GM23248 (cell line): ENCODE measurements at regions not wholly inside any gene's neighbourhood (a gene's known extent, or its start where the extent isn't known, plus 50 kb on each side); places are given as distances from the start of the nearest gene placed in this dataset.

Source experiments
- DNase-seq: peaks from one replicate; pipeline ENCODE4 v3.0.0-alpha.2; 2015
- H2AFZ ChIP-seq: fragments of 200-600 bp; sonication (generic); 2 replicates; pipeline ENCODE4 v1.6.1; 2016; ENCODE audit warnings: antibody characterized with exemption
- H3F3A ChIP-seq: fragments of 200-600 bp; sonication (generic); 2 replicates; pipeline ENCODE4 v1.6.1; 2016; ENCODE audit warnings: mild to moderate bottlenecking, antibody characterized with exemption, mixed run types; ENCODE audit not compliant: insufficient read depth
- H3K27ac ChIP-seq: fragments of 200-600 bp; sonication (generic); 2 replicates; pipeline ENCODE4 v1.5.1; 2016; ENCODE audit warnings: mild to moderate bottlenecking
- H3K27me3 ChIP-seq: fragments of 200-600 bp; sonication (generic); replicated peaks from 2 replicates; pipeline ENCODE4 v1.6.1; 2016; ENCODE audit warnings: mild to moderate bottlenecking; ENCODE audit not compliant: insufficient read depth
- H3K36me3 ChIP-seq: fragments of 200-600 bp; sonication (generic); 2 replicates; pipeline ENCODE4 v1.6.1; 2016; ENCODE audit warnings: low read depth, mild to moderate bottlenecking
- H3K4me1 ChIP-seq: fragments of 200-600 bp; sonication (generic); 2 replicates; pipeline ENCODE4 v1.6.1; 2016; ENCODE audit warnings: mild to moderate bottlenecking; ENCODE audit not compliant: insufficient read depth
- H3K4me2 ChIP-seq: fragments of 200-600 bp; sonication (generic); one replicate; pipeline ENCODE4 v1.6.1; 2016; ENCODE audit warnings: mild to moderate bottlenecking; ENCODE audit not compliant: unreplicated experiment
- H3K4me3 ChIP-seq: fragments of 200-600 bp; sonication (generic); 2 replicates; pipeline ENCODE4 v1.5.1; 2016; ENCODE audit warnings: mild to moderate bottlenecking
- H3K79me2 ChIP-seq: fragments of 200-600 bp; sonication (generic); 2 replicates; pipeline ENCODE4 v1.6.1; 2016; ENCODE audit warnings: mild to moderate bottlenecking; ENCODE audit not compliant: insufficient read depth
- H3K9ac ChIP-seq: fragments of 200-600 bp; sonication (generic); 2 replicates; pipeline ENCODE4 v1.6.1; 2016; ENCODE audit warnings: mild to moderate bottlenecking
- H3K9me2 ChIP-seq: fragments of 200-600 bp; sonication (generic); 2 replicates; pipeline ENCODE4 v1.6.1; 2016; ENCODE audit warnings: mixed run types, mild to moderate bottlenecking, moderate library complexity; ENCODE audit not compliant: insufficient read depth
- H3K9me3 ChIP-seq: fragments of 200-600 bp; sonication (generic); one replicate; pipeline ENCODE4 v1.6.1; 2017; ENCODE audit warnings: low read depth
- H4K20me1 ChIP-seq: fragments of 200-600 bp; sonication (generic); 2 replicates; pipeline ENCODE4 v1.6.0; 2016; ENCODE audit not compliant: insufficient read depth
- EZH2 ChIP-seq: fragments of 200-600 bp; sonication (generic); IDR thresholded peaks from 2 replicates; pipeline ENCODE4 v1.6.1; 2018; ENCODE audit warnings: antibody characterized with exemption, mild to moderate bottlenecking; ENCODE audit not compliant: insufficient read depth, poor library complexity, severe bottlenecking
- EZH2phosphoT487 ChIP-seq: fragments of 200-600 bp; sonication (generic); IDR thresholded peaks from 2 replicates; pipeline ENCODE4 v1.6.1; 2018; ENCODE audit warnings: antibody characterized with exemption, moderate library complexity, mild to moderate bottlenecking, low read depth; ENCODE audit not compliant: insufficient read depth
- WGBS, 2 experiments: methylation state at CpG; one replicate each; pipeline ENCODE4 v1.1.6; 2015 to 2017; ENCODE audit warnings: low lambda C conversion rate in 2 of 2, low coverage in 1 of 2; ENCODE audit errors: missing lambda C conversion rate in 2 of 2; 5-methylcytosine and 5-hydroxymethylcytosine counted together
- in situ Hi-C: fragments of 300-500 bp; cut with MboI; formaldehyde crosslinking; loops from 2 replicates; pipeline ENCODE4 v1.15.0; 2020

DNA sequence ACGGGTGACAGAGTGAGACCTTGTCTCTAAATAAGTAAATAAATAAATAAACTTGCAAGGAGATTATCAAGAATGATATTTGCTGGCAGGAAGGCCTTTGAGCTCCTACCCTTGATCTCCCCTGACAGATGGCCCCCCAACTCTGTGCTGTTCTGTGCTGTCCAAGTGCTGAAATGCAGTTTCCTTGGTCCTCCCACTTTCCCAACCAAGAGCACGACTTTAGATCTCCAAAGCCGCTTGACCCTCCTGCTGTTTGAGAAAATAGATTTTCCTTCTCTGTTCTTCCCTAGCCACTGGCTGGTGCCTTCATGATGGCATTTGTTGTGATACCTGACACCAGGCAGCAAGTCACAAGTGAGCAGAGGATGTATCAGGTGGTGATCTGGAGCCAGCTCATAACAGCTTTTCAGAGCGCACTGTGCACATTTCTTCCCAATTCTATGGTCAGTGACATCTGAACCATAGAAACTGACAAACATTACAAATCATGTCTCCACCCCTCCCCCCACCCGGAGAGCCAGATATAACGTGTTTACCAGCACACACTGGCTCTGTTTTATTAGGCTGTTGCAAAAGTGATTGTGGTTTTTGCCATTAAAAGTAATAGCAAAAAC is 80.0 kb upstream of the PUM3 start:
- in situ Hi-C loops, result no loop called here
- TF ChIP-seq EZH2phosphoT487 (no peak), EZH2 (no peak)
- DNase-seq, result no peak
- H3K36me3 ChIP-seq, result no peaks in the 10 kb centered on the region
- no peaks in the 10 kb centered on the region for H3K4me1 ChIP-seq
- no peak overlapping the region for H2AFZ ChIP-seq
- H3K9me2 ChIP-seq, result no peaks in the 10 kb centered on the region
- WGBS, 2 experiments, result 30 to 42% methylated on average over 6 of the region's 6 CpGs
- no peak overlapping the region for H3K9ac ChIP-seq
- H3K4me2 ChIP-seq, result no peak overlapping the region
- H3K27me3 ChIP-seq, result 0 out of 2 replicates have a peak, but pooled peaks cover 6% of the 10 kb centered on the region
- H3K79me2 ChIP-seq, result no peaks in the 10 kb centered on the region
- no peak overlapping the region for H3K27ac ChIP-seq
- peaks cover 8% of the 10 kb centered on the region; the same call in 1 of the 2 replicates for H3F3A ChIP-seq
- H3K9me3 ChIP-seq, result no peaks in the 10 kb centered on the region
- no peak overlapping the region for H3K4me3 ChIP-seq
- no peaks in the 10 kb centered on the region for H4K20me1 ChIP-seq

DNA sequence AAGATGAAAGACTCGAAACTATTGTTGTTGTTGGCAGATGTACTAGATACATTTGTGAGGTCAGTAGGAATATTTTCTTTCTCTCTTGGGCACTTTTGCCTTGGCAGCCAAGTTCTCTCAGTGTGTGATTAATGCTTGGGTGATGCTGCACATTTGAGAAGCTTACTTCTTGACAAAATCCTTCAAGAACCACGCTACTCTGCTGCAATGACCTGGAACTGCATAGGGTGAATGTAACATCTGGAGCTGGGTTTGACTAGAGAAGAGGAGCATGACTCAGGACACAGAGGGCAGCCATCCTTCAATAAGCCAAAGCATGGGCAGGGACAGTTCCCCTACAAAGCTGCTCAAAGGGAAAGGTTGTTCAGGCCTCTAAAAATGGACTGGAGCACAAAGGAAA is 75.5 kb upstream of the PUM3 start:
- Histone ChIP-seq H3K79me2 (no peaks in the 10 kb centered on the region), H3K4me1 (no peaks in the 10 kb centered on the region), H3K9me2 (no peaks in the 10 kb centered on the region), H3K4me3 (no peak overlapping the region), H3K9me3 (no peaks in the 10 kb centered on the region), H3F3A (peaks cover 8% of the 10 kb centered on the region; the same call in 1 of the 2 replicates), H3K9ac (no peak overlapping the region), H2AFZ (no peak overlapping the region), H3K27ac (no peak overlapping the region), H3K4me2 (no peak overlapping the region), H4K20me1 (no peaks in the 10 kb centered on the region), H3K27me3 (0 out of 2 replicates have a peak, but pooled peaks cover 6% of the 10 kb centered on the region), H3K36me3 (no peaks in the 10 kb centered on the region)
- DNase-seq, result peak; percentile 60
- TF ChIP-seq EZH2phosphoT487 (no peak), EZH2 (no peak)
- in situ Hi-C loops, result no loop called here
- 2 to 3% methylated on average over 2 of the region's 2 CpGs for WGBS, 2 experiments

DNA sequence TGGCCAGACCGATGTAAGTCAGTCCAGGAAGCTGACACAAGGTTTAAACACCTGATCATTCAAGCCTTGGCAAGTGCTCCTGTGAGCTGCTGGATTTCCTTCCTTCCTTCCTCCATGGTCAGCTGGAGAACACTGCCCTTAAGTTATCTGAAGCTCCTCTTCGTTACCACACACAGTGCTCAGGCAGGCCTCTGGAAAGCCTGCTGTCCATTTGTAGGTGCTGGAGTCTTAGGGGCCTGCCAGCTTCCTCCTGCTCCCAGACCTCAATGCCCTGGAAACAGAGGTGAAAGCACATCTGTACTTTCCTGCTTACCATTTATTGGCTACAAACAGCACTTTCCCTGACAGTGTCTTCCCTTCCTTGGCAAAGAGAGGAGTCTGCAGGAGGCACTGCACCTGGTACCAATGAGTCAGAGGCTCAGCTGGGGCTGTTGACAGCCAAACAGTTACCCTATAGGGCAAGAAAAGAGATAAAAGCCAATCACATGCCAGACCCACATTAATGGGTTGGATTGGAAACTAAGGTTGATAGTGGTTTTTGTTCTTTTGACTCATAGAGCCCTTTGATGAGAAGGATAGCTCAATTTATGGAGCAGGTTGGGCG is 72.6 kb upstream of the PUM3 start:
- H3K4me3 ChIP-seq, result no peak overlapping the region
- no peaks in the 10 kb centered on the region for H3K9me3 ChIP-seq
- no peaks in the 10 kb centered on the region for H3K36me3 ChIP-seq
- TF ChIP-seq EZH2phosphoT487 (no peak), EZH2 (no peak)
- H4K20me1 ChIP-seq, result no peaks in the 10 kb centered on the region
- in situ Hi-C loops, result no loop called here
- DNase-seq, result no peak
- H3F3A ChIP-seq, result peaks cover 8% of the 10 kb centered on the region; the same call in 1 of the 2 replicates
- WGBS, 2 experiments, result 34 to 35% methylated on average over 3 of the region's 3 CpGs
- no peak overlapping the region for H3K27ac ChIP-seq
- H3K27me3 ChIP-seq, result 0 out of 2 replicates have a peak, but pooled peaks cover 1% of the 10 kb centered on the region
- H3K4me1 ChIP-seq, result no peaks in the 10 kb centered on the region
- H3K9me2 ChIP-seq, result no peaks in the 10 kb centered on the region
- no peak overlapping the region for H3K4me2 ChIP-seq
- no peak overlapping the region for H2AFZ ChIP-seq
- no peak overlapping the region for H3K9ac ChIP-seq
- no peaks in the 10 kb centered on the region for H3K79me2 ChIP-seq

DNA sequence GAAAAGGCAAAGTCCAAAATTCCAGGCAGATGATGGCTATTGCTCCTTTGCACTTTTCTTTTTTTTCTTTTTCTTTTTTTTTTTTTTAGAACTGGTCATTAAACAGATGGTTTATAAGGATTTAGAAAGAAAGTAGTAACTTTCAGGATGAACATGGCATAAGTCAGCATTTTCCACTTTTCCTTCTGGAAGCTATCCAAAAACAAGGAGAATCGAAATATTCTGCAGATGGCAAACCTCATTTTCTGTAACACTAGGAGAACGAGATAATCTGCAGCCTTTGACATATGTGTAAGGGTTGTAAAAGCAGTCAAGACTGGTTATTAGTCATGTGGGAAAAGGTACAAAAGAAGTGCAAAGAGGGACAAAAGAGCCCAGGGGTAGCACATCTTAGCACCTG is 69.1 kb upstream of the PUM3 start:
- in situ Hi-C loops, result no loop called here
- Histone ChIP-seq H3K4me3 (no peak overlapping the region), H3K4me1 (no peaks in the 10 kb centered on the region), H2AFZ (no peak overlapping the region), H3K9ac (no peak overlapping the region), H3K27me3 (no peaks in the 10 kb centered on the region), H3K4me2 (no peak overlapping the region), H3K9me3 (no peaks in the 10 kb centered on the region), H3K9me2 (no peaks in the 10 kb centered on the region), H4K20me1 (no peaks in the 10 kb centered on the region), H3K79me2 (no peaks in the 10 kb centered on the region), H3K27ac (no peak overlapping the region), H3K36me3 (no peaks in the 10 kb centered on the region), H3F3A (no peaks in the 10 kb centered on the region)
- no peak for DNase-seq
- TF ChIP-seq EZH2phosphoT487, result no peak
- no peak for TF ChIP-seq EZH2
- 1 to 2% methylated on average over 2 of the region's 2 CpGs for WGBS, 2 experiments
